ENCODE measurements at regions not wholly inside any gene's neighbourhood (a gene's known extent, or its start where the extent isn't known, plus 50 kb on each side); places are given as distances from the start of the nearest gene placed in this dataset.

GRCh38 chr4:38195911-38196310, 235.7 kb downstream of the PTTG2 start:
- TF ChIP-seq CTCF (IDR thresholded peaks at IDR 0.05; ENCODE audit: control extremely low read depth, extremely low read depth, low read depth, missing control alignments): no peak
- ChIA-PET POLR2A (no interaction called here), CTCF (interaction anchor here (0.8 to 4.5 kb wide), 7 partner anchors 9 to 479 kb away, joined by 3 to 37 read pairs (median 4); no protein-coding TSS in a partner anchor)
- no peak for DNase-seq (ENCODE audit: extremely low spot score)

DNA sequence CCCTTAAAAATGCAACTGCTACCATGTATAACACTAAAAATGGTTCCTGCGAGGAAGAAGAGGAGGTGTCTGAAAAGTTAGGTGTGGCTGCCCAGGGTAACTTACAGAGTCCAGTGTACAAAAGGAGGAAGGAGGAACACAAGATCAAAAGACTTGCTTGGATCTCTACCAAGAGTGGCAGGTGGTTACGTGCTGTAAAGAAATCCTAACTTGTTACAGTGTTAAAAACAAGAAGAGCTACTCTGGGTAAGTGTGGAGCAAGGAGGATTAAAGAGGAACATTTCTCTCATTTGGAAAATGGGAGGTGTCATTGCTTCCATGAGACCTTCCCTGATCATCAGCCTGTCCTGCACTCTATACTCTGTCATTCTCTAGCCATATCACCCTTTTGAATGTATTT, 242.0 kb downstream of the PTTG2 start:
- ChIA-PET POLR2A (no interaction called here), CTCF (interaction anchor here (0.9 to 1.3 kb wide), 4 partner anchors 9 to 118 kb away, joined by 3 to 5 read pairs (median 3); no protein-coding TSS in a partner anchor)
- TF ChIP-seq CTCF (IDR thresholded peaks at IDR 0.05; ENCODE audit: control extremely low read depth, extremely low read depth, low read depth, missing control alignments): no peak
- DNase-seq (ENCODE audit: extremely low spot score): no peak

DNA sequence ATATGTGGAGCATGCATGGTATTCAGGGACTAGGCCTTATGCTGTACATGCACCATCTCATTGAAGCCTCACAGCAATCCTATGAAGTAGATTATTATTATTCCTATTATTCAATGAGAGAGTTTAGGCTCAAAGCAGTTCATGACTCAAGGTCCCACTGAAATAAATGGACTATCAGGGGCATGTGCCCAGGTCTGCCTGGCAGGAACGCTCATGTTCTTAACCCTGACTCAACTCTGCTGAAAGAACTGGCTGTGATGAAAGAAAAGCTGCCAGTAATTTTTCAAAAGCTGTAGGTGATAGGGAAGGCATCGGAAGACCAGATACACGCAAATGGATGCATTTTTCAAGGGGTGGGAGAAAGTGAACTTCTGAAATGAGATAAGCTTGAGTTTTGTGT, 243.4 kb downstream of the PTTG2 start:
- ChIA-PET CTCF (interaction anchor here (1.0 to 1.3 kb wide), 2 partner anchors 22 to 527 kb away, joined by 3 to 5 read pairs; no protein-coding TSS in a partner anchor), POLR2A (no interaction called here)
- no peak for DNase-seq (ENCODE audit: extremely low spot score)
- no peak for TF ChIP-seq CTCF (IDR thresholded peaks at IDR 0.05; ENCODE audit: control extremely low read depth, extremely low read depth, low read depth, missing control alignments)

DNA sequence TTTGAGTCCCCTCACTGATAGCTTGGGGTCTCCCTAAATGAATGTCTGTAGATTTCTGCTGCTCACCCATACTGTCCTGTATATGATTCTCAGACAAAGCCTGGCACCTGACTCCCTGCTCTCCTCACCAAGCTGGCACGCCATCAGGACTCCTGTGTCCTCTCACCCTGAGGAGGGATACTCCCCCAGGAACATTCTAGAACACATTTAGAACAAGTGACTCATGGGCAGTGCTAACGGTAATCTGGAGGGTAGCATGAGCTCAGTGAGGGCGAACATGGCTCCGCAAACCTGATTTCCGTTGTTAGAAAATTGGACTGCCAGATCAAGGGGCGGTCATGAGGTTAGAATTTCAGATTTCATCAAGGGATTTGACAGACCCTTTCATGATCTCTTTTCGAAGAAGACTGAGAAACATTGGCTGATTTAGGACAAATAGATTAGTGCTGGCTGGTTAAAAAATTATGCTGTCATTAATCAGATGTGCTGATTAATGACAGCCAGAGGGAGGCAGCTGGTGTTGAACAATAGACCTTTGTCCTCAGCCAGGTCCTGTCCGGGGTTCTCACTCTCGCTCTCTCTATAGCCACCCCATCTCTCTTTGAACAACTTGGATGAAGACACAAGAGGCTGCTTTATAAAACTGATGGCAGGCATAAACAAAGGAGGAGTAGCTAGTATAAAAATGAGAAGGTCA, 244.3 kb downstream of the PTTG2 start:
- TF ChIP-seq CTCF (IDR thresholded peaks at IDR 0.05; ENCODE audit: control extremely low read depth, extremely low read depth, low read depth, missing control alignments): no peak
- POLR2A ChIA-PET: no interaction called here
- no peak for DNase-seq (ENCODE audit: extremely low spot score)
- CTCF ChIA-PET: interaction anchor here (0.9 to 1.3 kb wide), 5 partner anchors 9 to 526 kb away, joined by 3 to 5 read pairs (median 3); no protein-coding TSS in a partner anchor

DNA sequence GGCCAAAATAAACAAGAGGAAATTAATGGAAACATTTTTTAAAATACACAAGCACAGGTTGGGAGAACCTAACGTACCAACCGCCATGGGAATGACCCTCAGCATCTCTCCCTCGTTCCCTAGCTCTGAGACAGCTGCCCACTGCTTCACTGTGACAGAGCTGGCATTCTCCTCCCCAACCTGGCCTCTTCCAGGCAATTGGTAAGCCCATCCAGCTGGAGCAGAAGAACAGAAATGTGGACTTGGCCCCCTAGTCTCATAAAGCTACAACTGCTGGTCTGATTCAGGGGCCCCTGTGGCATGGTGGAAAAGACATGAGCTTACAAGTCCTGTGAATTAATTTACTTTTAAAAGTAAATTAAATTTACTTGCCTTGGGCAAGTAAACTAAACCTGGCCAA, 245.1 kb downstream of the PTTG2 start:
- TF ChIP-seq CTCF (IDR thresholded peaks at IDR 0.05; ENCODE audit: control extremely low read depth, extremely low read depth, low read depth, missing control alignments): no peak
- POLR2A ChIA-PET: no interaction called here
- CTCF ChIA-PET: interaction anchor here (0.9 to 1.2 kb wide), 2 partner anchors 10 to 24 kb away, joined by 3 read pairs; no protein-coding TSS in a partner anchor
- DNase-seq (ENCODE audit: extremely low spot score): no peak

GRCh38 chr4:38207110-38207457, 246.9 kb downstream of the PTTG2 start:
- ChIA-PET CTCF (interaction anchor here (1.5 kb wide), 1 partner anchor 27 kb away, joined by 5 read pairs; no protein-coding TSS in a partner anchor), POLR2A (no interaction called here)
- DNase-seq (ENCODE audit: extremely low spot score): no peak
- TF ChIP-seq CTCF (IDR thresholded peaks at IDR 0.05; ENCODE audit: control extremely low read depth, extremely low read depth, low read depth, missing control alignments): no peak

Data from GM10248 (cell line).